ENCODE measurements at regions not wholly inside any gene's neighbourhood (a gene's known extent, or its start where the extent isn't known, plus 50 kb on each side); places are given as distances from the start of the nearest gene placed in this dataset.

DNA sequence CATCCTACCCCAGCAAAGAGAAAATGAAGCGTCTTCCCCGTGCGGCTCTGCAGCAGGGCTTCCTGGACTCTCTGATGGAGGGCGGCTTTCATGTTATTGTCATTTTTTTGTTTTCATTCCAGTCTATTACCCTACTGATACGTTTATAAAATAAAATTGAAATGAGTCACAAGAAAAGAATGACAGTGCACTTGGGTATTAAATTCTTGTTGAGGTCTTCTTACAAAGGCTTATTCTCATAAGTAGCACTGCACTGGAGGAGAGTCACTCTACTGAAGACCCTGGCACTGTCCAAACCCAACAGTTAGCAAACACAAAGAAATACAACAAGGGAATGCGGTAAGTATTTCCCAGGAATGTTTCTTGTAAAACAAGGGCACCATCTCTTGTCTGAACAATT, 379.3 kb downstream of the MAFB start:
- TF ChIP-seq, protein P1, sequence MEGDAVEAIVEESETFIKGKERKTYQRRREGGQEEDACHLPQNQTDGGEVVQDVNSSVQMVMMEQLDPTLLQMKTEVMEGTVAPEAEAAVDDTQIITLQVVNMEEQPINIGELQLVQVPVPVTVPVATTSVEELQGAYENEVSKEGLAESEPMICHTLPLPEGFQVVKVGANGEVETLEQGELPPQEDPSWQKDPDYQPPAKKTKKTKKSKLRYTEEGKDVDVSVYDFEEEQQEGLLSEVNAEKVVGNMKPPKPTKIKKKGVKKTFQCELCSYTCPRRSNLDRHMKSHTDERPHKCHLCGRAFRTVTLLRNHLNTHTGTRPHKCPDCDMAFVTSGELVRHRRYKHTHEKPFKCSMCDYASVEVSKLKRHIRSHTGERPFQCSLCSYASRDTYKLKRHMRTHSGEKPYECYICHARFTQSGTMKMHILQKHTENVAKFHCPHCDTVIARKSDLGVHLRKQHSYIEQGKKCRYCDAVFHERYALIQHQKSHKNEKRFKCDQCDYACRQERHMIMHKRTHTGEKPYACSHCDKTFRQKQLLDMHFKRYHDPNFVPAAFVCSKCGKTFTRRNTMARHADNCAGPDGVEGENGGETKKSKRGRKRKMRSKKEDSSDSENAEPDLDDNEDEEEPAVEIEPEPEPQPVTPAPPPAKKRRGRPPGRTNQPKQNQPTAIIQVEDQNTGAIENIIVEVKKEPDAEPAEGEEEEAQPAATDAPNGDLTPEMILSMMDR (conservative IDR thresholded peaks at IDR 0.05), result no peak
- TF ChIP-seq EZH2 (IDR thresholded peaks at IDR 0.05; ENCODE audit: low read depth), result no peak
